GM12892 (cell line): ENCODE measurements at regions not wholly inside any gene's neighbourhood (a gene's known extent, or its start where the extent isn't known, plus 50 kb on each side); places are given as distances from the start of the nearest gene placed in this dataset.

Experiments
- POLR2A ChIP-seq: IDR thresholded peaks from 2 replicates; pipeline ENCODE4 v1.6.1; 2011; ENCODE audit warnings: low read depth, low read length, control low read depth
- POLR2AphosphoS5 ChIP-seq: IDR thresholded peaks from 2 replicates; pipeline ENCODE4 v1.6.1; 2011; ENCODE audit warnings: low read depth, low read length, control low read depth

DNA sequence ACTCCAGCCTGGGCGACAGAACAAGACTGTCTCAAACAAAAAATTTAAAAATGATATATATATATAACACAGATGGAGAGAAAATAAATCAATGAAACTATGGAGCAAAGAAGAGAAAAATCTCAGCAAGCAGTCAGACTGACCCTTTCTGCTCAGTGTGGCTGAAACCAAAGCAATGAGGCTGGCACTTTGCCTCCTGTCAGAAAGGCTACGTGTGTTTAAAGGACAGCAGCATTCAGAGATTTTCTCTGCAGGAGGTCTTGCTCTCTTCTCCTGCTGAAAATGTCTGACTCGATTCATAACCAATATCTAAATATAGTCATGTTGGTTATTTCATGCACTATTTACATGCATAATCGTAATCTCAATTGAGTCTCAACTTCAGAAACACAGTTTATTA, 527.0 kb upstream of the JARID2 start:
- TF ChIP-seq POLR2AphosphoS5 (no peak), POLR2A (no peak)
